T-helper 17 cell (primary cell): ENCODE measurements at regions not wholly inside any gene's neighbourhood (a gene's known extent, or its start where the extent isn't known, plus 50 kb on each side); places are given as distances from the start of the nearest gene placed in this dataset.
"Not testable (repeated sequence)": the region's sequence is repeated elsewhere in the genome, so short reads cannot be mapped to it uniquely, and the experiment has no call there.

ENCODE experiments used
- ATAC-seq: fragments of 150-1000 bp; cut with Tn5 transposase; 2 replicates; pipeline ENCODE4 v1.10.0; 2021; ENCODE audit warnings: mild to moderate bottlenecking, moderate library complexity
- DNase-seq, 3 donors: peaks; one replicate each; pipeline versions ENCODE4 v3.0.0 to v3.0.0-alpha.2; 2020 to 2021
- H3K9me3 ChIP-seq: one replicate; pipeline ENCODE4 v1.7.0; 2013; ENCODE audit warnings: low read length, mild to moderate bottlenecking; ENCODE audit not compliant: control insufficient read depth, poor library complexity, severe bottlenecking
- H3K27ac Mint-ChIP-seq: one replicate; pipeline ENCODE4 v1.8.0; 2022; ENCODE audit warnings: mild to moderate bottlenecking, moderate library complexity, mixed read lengths
- H3K27me3 Mint-ChIP-seq: one replicate; pipeline ENCODE4 v1.8.0; 2022; ENCODE audit warnings: mixed read lengths
- H3K36me3 Mint-ChIP-seq: one replicate; pipeline ENCODE4 v1.8.0; 2022; ENCODE audit warnings: low read depth, mixed read lengths
- H3K4me1 Mint-ChIP-seq: one replicate; pipeline ENCODE4 v1.8.0; 2022; ENCODE audit warnings: mild to moderate bottlenecking, mixed read lengths
- H3K4me3 Mint-ChIP-seq: one replicate; pipeline ENCODE4 v1.8.0; 2022; ENCODE audit warnings: mild to moderate bottlenecking, moderate library complexity, mixed read lengths

DNA sequence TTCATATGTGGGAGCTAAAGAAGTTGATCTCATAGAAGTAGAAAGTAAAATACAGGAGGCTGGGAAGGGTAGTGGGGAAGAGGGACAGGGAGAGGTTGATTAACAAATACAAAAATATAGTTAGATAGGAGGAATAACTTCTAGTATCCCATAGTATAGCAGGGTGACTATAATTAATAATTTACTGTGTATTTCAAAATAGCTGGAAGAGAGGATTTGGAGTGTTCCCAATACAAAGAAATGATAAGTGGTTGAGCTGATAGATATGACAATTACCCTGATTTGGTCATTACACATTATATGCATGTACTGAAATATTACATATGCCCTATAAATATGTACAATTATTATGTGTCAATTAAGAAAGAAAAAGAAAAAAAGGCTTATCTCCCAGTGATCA lies 73.5 kb upstream of the CDC42EP3 start:
- H3K27me3 Mint-ChIP-seq, H3K4me3 Mint-ChIP-seq: not testable (repeated sequence)

DNA sequence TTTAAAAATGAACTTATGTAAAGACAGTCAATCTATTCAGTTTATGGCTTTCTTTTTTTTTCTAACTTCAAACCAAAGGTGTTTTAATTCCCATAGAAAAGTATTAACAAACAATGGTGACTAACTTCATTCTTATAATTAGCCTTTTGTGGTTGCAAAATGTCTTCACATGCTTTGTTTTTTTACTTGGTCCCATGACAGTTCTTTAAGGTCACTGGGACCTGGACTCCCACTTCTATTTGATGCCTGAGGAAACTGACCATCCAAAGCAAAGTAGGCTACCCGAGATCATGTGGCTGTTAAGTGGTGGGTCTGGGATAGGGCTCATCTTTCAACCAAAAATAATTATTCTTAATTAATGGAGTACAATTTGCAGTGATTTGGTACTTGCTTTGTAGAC lies 74.6 kb upstream of the CDC42EP3 start:
- not testable (repeated sequence) for H3K4me1 Mint-ChIP-seq, H3K27me3 Mint-ChIP-seq, H3K9me3 ChIP-seq, H3K36me3 Mint-ChIP-seq, H3K4me3 Mint-ChIP-seq, H3K27ac Mint-ChIP-seq, ATAC-seq, DNase-seq

More for the DNA sequence above, 73.5 kb upstream of the CDC42EP3 start:
- H3K36me3 Mint-ChIP-seq, H3K27ac Mint-ChIP-seq, ATAC-seq, H3K4me1 Mint-ChIP-seq, H3K9me3 ChIP-seq, DNase-seq: not testable (repeated sequence)

DNA sequence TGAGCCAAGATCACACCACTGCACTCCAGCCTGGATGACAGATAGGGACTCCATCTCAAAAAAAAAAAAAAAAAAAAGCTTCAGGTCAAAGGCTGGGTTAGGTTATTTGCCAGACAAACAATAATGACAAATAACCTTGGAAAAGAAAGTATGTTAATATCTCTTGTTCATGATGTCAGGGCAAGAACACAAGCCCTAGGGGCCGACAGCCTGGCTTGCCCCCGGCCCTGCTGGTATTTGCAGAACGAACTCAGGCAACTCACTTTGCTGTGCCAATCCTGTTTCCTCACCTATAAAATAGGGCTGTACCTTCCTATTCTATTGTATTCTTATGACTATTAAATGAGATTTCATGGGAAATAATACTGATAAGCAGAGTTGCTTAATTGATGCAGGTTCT lies 75.4 kb upstream of the CDC42EP3 start:
- H3K36me3 Mint-ChIP-seq: peaks cover 6% of the 10 kb centered on the region

DNA sequence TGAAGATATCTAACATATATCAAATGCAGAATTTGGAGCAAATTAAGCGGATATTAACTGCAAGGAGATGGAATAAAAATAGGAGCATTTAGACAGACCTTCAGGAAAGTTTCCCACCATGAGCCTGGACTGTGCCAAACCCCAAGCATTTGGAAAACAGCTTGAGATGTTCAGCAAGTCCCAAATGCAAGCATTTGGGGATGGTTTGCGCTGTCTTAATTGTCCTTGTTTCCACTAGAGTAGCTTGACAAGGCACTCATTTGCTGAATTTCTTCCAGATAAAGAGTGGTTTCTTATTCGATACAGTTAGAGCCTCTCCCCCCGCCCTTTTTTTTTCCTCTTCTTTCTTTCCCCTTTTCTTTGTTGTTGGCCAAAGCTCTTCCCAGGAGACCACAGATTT lies 77.1 kb upstream of the CDC42EP3 start:
- Mint-ChIP-seq H3K4me3 (no peak overlapping the region), H3K27me3 (no peaks in the 10 kb centered on the region)

More for the DNA sequence above, 75.4 kb upstream of the CDC42EP3 start:
- no peaks in the 10 kb centered on the region for H3K27me3 Mint-ChIP-seq
- H3K4me3 Mint-ChIP-seq: no peak overlapping the region
- ATAC-seq: no peak
- no peak for DNase-seq
- peak overlapping the region; percentile 67 for H3K27ac Mint-ChIP-seq
- H3K9me3 ChIP-seq: no peaks in the 10 kb centered on the region
- H3K4me1 Mint-ChIP-seq: peaks cover 11% of the 10 kb centered on the region

DNA sequence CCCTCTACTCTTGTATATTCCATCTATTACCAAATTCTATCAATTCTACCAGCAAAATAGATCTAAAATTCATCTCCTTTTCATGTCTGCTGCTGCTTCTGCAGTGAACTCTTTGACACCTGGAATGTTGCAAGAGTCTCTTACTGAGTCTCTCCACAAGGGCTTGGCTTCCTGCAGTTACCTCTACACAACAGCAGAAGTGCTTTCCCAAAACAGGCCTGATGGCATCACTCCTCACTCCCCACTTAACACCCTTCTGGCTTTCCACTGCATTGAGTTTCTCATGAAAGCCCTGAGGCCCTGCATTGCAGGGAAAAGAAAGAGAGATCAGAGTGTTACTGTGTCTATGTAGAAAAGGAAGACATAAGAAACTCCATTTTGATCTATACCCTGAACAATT lies 78.8 kb upstream of the CDC42EP3 start:
- not testable (repeated sequence) for ATAC-seq, H3K27ac Mint-ChIP-seq, H3K4me3 Mint-ChIP-seq, H3K36me3 Mint-ChIP-seq, H3K9me3 ChIP-seq, H3K27me3 Mint-ChIP-seq, DNase-seq
- peaks cover 11% of the 10 kb centered on the region for H3K4me1 Mint-ChIP-seq

More for the DNA sequence above, 77.1 kb upstream of the CDC42EP3 start:
- H3K4me1 Mint-ChIP-seq: peaks cover 11% of the 10 kb centered on the region
- no peak for ATAC-seq
- H3K27ac Mint-ChIP-seq: no peak overlapping the region
- peaks cover 6% of the 10 kb centered on the region for H3K36me3 Mint-ChIP-seq
- DNase-seq: no peak
- no peaks in the 10 kb centered on the region for H3K9me3 ChIP-seq

DNA sequence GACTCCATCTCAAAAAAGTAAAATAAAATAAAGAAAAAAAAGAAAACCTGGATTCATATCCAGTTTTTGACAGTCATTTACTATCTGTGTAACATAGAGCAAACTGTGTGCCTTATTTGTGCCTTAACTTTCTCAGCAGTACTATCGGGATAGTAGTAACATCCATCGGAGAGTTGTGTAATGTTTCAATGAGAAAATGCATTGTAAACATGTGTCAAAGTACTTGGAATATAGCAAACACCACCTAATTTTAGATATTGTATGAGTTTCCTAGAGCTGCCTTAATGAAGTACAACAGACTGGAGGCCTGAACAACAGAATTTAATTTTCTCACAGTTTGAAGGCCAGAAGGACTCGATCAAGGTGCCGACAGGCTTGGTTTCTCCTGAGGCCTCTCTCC lies 81.3 kb upstream of the CDC42EP3 start:
- DNase-seq (no peak), ATAC-seq (no peak)
- no peaks in the 10 kb centered on the region for H3K9me3 ChIP-seq
- no peak overlapping the region for H3K27ac Mint-ChIP-seq
- no peaks in the 10 kb centered on the region for H3K27me3 Mint-ChIP-seq
- peaks cover 6% of the 10 kb centered on the region for H3K36me3 Mint-ChIP-seq
- H3K4me3 Mint-ChIP-seq: no peak overlapping the region
- H3K4me1 Mint-ChIP-seq: peaks cover 8% of the 10 kb centered on the region

DNA sequence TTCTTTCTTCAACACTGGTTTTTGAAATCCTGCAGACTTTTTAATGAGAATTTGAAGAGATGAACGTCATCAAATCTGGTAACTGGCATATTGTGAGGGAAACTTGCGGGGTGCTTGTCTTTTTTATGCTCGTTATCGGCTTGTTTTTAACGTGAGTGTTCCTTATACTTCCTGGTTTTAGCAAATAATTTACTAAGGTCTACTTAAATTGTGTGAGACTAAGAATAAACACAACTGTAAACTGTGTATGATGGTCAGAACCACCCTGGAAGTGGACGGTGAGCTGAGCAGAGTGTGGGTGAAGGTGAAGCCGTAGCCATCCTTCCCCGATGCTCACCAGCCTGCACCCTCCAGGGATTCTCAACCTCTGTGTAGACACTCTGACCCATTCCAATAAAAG lies 82.3 kb upstream of the CDC42EP3 start:
- Mint-ChIP-seq H3K4me1 (peaks cover 5% of the 10 kb centered on the region), H3K27ac (no peak overlapping the region), H3K27me3 (no peaks in the 10 kb centered on the region), H3K36me3 (peaks cover 6% of the 10 kb centered on the region), H3K4me3 (no peak overlapping the region)
- no peak for ATAC-seq
- H3K9me3 ChIP-seq: no peaks in the 10 kb centered on the region
- no peak for DNase-seq

DNA sequence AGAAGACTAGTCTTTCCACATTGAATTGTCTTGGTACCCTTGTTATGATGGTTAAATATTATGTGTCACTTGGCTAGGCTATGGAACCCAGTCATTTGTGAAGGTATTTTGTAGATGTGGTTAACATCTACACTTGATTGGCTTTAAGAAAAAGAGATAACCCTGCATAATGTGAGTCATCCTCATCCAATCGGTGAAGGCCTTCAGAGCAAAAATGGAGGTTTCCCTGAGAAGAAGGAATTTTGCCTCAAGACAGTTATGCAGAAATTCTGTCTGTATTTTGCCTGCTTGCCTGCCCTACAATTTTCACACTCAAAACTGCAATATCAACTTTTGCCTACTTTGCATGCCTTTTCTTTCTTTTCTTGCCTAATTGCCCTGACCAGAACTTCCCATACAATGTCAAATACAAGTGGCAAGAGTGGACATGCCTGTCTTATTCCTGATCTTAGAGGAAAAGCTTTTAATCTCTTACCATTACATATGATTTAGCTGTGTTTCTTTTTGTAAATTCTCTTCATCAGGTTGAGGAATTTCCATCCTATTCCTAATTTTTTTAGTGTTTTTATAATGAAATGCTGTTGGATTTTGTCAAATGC lies 84.6 kb upstream of the CDC42EP3 start:
- H3K27me3 Mint-ChIP-seq, H3K4me1 Mint-ChIP-seq, H3K36me3 Mint-ChIP-seq, H3K4me3 Mint-ChIP-seq, H3K9me3 ChIP-seq, H3K27ac Mint-ChIP-seq, ATAC-seq, DNase-seq: not testable (repeated sequence)

DNA sequence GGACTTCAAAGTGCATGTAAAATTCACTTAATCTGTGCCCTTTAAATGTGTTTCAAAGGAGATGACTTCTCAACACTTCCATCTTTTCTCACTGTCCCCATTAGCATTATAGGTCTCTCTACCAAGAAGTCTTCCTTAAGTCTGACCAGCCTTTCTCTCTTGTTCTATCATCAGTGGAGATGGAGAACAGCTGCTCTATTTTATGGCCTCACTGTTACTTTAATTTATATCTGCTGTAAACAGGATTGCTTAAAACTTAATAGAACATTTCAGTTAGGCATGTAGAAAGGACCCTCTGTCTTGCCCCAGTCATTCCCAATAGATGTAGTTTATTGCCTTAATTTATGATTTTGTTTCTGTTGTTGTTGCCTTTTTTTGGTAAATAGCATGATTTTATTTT lies 86.0 kb upstream of the CDC42EP3 start:
- not testable (repeated sequence) for H3K9me3 ChIP-seq, H3K36me3 Mint-ChIP-seq, H3K27ac Mint-ChIP-seq, H3K4me3 Mint-ChIP-seq, H3K27me3 Mint-ChIP-seq, ATAC-seq, H3K4me1 Mint-ChIP-seq, DNase-seq

DNA sequence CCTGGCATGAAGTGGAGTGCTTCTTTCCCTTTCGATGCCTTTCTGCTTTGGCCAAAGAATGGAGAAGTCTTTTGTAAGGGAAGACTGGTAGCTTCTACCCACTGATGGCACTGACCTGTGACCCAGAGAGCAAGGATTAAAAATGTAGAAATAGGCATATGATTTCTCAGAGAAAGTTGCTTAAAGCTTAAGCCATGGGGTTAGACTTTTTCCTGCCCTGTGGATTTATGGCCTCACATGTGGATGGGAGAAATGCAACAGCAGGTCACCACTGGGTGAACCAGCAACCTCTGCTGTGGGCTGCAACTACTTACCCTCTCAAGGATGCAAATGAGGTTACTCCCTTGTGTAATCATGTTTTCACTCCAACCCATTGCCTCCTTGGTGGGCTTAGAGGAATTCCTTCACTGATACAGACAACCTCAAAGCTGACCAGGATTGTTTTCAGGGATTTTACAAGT lies 86.7 kb upstream of the CDC42EP3 start:
- not testable (repeated sequence) for H3K27ac Mint-ChIP-seq, H3K4me1 Mint-ChIP-seq, ATAC-seq, H3K9me3 ChIP-seq, H3K36me3 Mint-ChIP-seq, H3K4me3 Mint-ChIP-seq, DNase-seq, H3K27me3 Mint-ChIP-seq

DNA sequence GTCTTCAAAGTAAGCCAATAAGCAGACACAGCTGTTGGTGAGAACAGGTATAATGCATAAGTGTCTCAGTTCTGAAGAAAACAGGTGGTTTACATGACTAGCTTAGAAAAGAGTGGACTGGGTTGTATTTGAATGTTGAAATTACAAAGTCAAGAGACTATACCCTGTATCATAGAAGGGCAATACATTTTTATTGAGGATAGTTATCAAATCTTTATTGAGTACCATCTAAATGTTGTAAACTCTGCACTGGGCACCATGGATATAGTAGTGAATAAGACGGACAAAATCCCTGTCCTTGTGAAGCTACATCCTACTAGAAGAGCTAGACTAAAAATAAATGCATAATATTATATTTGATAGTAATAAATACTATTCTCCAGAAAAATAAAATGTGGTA lies 88.5 kb upstream of the CDC42EP3 start:
- not testable (repeated sequence) for ATAC-seq, H3K27ac Mint-ChIP-seq, H3K4me3 Mint-ChIP-seq

DNA sequence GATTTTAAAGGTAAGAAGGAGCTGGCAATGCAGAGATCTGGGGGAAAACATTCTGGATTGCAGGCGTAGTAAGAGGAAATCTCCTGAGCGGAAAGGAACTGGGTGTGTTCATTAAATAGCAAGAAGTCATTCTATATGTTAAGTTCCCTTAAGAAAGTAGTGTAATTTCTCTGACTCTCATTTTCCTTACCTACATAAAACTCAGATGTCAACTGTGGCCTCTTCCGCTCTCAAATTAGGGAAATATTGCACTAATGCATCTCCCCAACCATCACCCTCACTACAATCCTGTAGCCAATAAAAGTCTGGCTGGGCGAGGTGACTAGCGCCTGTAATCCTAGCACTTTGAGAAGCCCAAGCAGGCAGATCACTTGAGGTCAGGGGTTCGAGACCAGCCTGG lies 89.0 kb upstream of the CDC42EP3 start:
- H3K36me3 Mint-ChIP-seq: no peaks in the 10 kb centered on the region
- H3K4me1 Mint-ChIP-seq: no peaks in the 10 kb centered on the region
- H3K9me3 ChIP-seq: no peaks in the 10 kb centered on the region
- H3K27me3 Mint-ChIP-seq: no peaks in the 10 kb centered on the region
- no peak overlapping the region for H3K27ac Mint-ChIP-seq
- DNase-seq: no peak
- no peak overlapping the region for H3K4me3 Mint-ChIP-seq
- ATAC-seq: no peak

More for the DNA sequence above, 88.5 kb upstream of the CDC42EP3 start:
- not testable (repeated sequence) for H3K27me3 Mint-ChIP-seq, H3K36me3 Mint-ChIP-seq, DNase-seq, H3K4me1 Mint-ChIP-seq, H3K9me3 ChIP-seq

DNA sequence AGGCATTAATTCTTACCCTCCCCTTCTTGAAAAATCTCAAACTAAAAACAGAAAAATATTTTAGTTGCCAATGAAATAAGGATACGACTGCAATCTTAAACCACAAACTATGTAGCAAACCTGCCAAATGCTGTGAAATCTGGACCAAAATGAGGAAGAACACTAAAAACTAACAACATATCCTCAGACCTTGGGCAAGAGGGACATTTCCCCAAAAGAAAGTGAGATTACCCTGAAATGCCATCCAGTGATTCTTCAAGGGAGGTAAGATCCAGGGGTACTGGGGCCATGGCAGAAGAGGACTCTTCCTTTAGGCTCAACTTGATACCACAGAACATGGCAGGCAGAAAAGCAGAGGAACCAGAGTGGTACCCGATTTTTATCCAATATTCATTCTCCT lies 90.8 kb upstream of the CDC42EP3 start:
- not testable (repeated sequence) for ATAC-seq, H3K27me3 Mint-ChIP-seq, H3K4me3 Mint-ChIP-seq, DNase-seq, H3K27ac Mint-ChIP-seq, H3K36me3 Mint-ChIP-seq, H3K4me1 Mint-ChIP-seq, H3K9me3 ChIP-seq

DNA sequence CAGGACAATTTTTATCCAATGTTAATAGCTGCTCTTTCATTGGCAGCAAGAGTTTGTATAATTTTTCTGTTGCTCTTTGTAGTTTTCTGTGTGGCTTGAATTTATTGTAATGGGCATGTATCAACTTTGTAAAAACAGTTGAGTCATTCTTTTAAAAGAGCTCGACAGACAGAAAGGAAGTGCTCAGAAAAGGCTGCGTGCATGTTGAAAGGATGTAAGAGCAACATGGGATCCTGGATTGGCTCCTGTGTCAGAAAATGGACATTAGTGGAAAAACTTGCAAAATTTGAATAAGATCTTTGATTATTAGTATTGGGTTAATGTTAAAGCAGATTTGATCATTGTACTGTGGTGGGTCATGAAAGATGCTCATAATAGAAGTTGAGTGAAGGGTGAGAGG lies 93.3 kb upstream of the CDC42EP3 start:
- DNase-seq (no peak), ATAC-seq (no peak)
- Mint-ChIP-seq H3K27ac (no peak overlapping the region), H3K4me3 (no peak overlapping the region), H3K36me3 (no peaks in the 10 kb centered on the region), H3K27me3 (no peaks in the 10 kb centered on the region), H3K4me1 (no peaks in the 10 kb centered on the region)
- no peaks in the 10 kb centered on the region for H3K9me3 ChIP-seq
